Chondrocyte (in vitro differentiated cells): ENCODE measurements at regions not wholly inside any gene's neighbourhood (a gene's known extent, or its start where the extent isn't known, plus 50 kb on each side); places are given as distances from the start of the nearest gene placed in this dataset.

Source experiments
- DNase-seq: peaks from one replicate; pipeline ENCODE4 v3.0.0; 2021; ENCODE audit warnings: mixed read lengths, low spot score
- H3K27ac Mint-ChIP-seq: one replicate; pipeline ENCODE4 v1.8.0; 2021; ENCODE audit warnings: mild to moderate bottlenecking, moderate library complexity, mixed read lengths; ENCODE audit not compliant: unreplicated experiment
- H3K27me3 Mint-ChIP-seq: 2 replicates; pipeline ENCODE4 v1.8.0; 2021; ENCODE audit warnings: low read depth, mixed read lengths
- H3K36me3 Mint-ChIP-seq: 2 replicates; pipeline ENCODE4 v1.8.0; 2021; ENCODE audit warnings: low read depth, mixed read lengths
- H3K4me1 Mint-ChIP-seq: 2 replicates; pipeline ENCODE4 v1.8.0; 2021; ENCODE audit warnings: low read depth, mild to moderate bottlenecking, mixed read lengths
- H3K4me3 Mint-ChIP-seq: one replicate; pipeline ENCODE4 v1.8.0; 2021; ENCODE audit warnings: mild to moderate bottlenecking, moderate library complexity, mixed read lengths; ENCODE audit not compliant: unreplicated experiment
- H3K9me3 Mint-ChIP-seq: 2 replicates; pipeline ENCODE4 v1.8.0; 2021; ENCODE audit warnings: low read depth, mixed read lengths
- TF ChIP-seq, protein P1 (sequence below): fragments of 200-600 bp; sonication (generic); IDR thresholded peaks from 2 replicates; pipeline ENCODE4 v1.5.0; 2021; ENCODE audit warnings: antibody characterized with exemption, mild to moderate bottlenecking, moderate library complexity

- DNase-seq = no peak
- H3K4me1 Mint-ChIP-seq = no peaks in the 10 kb centered on the region
- H3K27ac Mint-ChIP-seq = no peak overlapping the region
- peaks cover 8% of the 10 kb centered on the region for H3K9me3 Mint-ChIP-seq
- no peaks in the 10 kb centered on the region for H3K36me3 Mint-ChIP-seq
- TF ChIP-seq, protein P1, sequence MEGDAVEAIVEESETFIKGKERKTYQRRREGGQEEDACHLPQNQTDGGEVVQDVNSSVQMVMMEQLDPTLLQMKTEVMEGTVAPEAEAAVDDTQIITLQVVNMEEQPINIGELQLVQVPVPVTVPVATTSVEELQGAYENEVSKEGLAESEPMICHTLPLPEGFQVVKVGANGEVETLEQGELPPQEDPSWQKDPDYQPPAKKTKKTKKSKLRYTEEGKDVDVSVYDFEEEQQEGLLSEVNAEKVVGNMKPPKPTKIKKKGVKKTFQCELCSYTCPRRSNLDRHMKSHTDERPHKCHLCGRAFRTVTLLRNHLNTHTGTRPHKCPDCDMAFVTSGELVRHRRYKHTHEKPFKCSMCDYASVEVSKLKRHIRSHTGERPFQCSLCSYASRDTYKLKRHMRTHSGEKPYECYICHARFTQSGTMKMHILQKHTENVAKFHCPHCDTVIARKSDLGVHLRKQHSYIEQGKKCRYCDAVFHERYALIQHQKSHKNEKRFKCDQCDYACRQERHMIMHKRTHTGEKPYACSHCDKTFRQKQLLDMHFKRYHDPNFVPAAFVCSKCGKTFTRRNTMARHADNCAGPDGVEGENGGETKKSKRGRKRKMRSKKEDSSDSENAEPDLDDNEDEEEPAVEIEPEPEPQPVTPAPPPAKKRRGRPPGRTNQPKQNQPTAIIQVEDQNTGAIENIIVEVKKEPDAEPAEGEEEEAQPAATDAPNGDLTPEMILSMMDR = no peak
- no peaks in the 10 kb centered on the region for H3K27me3 Mint-ChIP-seq
- no peak overlapping the region for H3K4me3 Mint-ChIP-seq
Observed at GRCh38 chr14:83007641-83008225, 1474.1 kb upstream of the SEL1L start.

DNA sequence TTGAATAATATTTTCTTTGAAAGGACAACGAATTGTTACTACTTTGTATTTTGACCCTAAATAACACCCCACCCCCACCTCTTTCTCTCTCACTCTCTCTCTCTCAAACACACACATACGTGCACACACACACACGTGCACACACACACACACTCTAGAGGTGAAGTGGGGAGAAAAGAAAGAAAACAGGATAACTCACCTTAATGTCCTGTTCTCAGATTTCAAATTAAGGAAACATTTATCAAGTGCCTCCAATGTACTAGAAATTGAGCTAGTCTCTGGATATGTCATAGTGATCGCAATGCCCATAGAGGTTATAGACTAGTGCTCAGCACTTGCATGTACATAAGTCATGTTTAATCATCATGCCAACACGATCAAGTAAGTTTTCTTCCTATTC, 1483.6 kb upstream of the SEL1L start:
- Mint-ChIP-seq H3K27ac (no peak overlapping the region), H3K4me3 (no peak overlapping the region), H3K36me3 (no peaks in the 10 kb centered on the region), H3K27me3 (peaks cover 6% of the 10 kb centered on the region), H3K9me3 (no peaks in the 10 kb centered on the region), H3K4me1 (no peaks in the 10 kb centered on the region)
- DNase-seq = no peak
- TF ChIP-seq, protein P1 = no peak

DNA sequence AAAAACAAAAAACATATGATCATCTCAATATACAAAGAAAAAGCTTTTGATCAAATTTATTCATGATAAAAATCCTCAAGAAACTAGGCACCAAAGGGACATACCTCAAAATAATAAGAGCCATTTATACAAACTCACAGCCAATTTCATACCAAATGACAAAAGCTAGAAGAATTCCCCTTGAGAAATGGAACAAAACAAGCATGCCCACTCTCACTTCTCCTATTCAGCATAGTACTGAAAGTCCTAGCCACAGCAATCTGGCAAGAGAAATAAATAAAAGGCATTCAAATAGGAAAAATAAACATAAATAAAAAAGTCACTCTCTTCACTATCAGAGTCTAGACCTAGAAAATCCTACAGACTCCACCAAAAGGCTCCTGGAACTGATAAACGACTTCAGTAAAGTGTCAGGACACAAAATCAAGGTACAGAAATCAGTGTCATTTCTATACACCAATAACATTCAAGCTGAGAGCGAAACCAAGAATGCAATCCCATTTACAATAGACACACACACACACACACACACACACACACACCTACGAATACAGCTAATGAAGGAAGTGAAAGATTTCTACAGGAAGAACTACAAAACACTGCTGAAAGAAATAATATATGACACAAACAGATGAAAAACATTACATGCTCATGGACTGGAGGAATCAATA, 1486.2 kb upstream of the SEL1L start:
- no peaks in the 10 kb centered on the region for H3K36me3 Mint-ChIP-seq
- no peaks in the 10 kb centered on the region for H3K4me1 Mint-ChIP-seq
- no peaks in the 10 kb centered on the region for H3K9me3 Mint-ChIP-seq
- no peak for DNase-seq
- peaks cover 12% of the 10 kb centered on the region for H3K27me3 Mint-ChIP-seq
- H3K27ac Mint-ChIP-seq = no peak overlapping the region
- TF ChIP-seq, protein P1 = no peak
- H3K4me3 Mint-ChIP-seq = no peak overlapping the region

DNA sequence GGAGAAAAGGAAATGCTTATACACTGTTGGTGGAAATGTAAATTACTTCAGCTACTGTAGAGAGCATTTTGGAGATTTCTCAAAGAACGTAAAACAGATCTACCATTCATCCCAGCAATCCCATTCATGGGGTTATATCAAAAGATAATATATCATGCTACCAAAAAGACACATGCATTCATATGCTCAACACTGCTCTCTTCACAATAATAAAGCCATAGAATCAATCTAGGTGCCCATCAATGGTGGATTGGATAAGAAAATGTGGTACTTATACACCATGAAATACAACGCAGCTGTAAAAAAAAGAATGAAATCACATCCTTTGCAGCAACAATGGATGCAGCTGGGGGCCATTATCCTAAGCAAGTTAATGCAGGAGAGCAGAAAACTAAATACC, 1487.7 kb upstream of the SEL1L start:
- Mint-ChIP-seq H3K36me3 (no peaks in the 10 kb centered on the region), H3K9me3 (no peaks in the 10 kb centered on the region), H3K27me3 (peaks cover 12% of the 10 kb centered on the region), H3K4me1 (no peaks in the 10 kb centered on the region), H3K27ac (no peak overlapping the region), H3K4me3 (no peak overlapping the region)
- DNase-seq = no peak
- TF ChIP-seq, protein P1 = no peak

GRCh38 chr14:83023369-83023768, 1489.7 kb upstream of the SEL1L start:
- H3K9me3 Mint-ChIP-seq = no peaks in the 10 kb centered on the region
- no peak for DNase-seq
- no peak overlapping the region for H3K4me3 Mint-ChIP-seq
- peaks cover 12% of the 10 kb centered on the region for H3K27me3 Mint-ChIP-seq
- TF ChIP-seq, protein P1 = no peak
- no peaks in the 10 kb centered on the region for H3K4me1 Mint-ChIP-seq
- H3K27ac Mint-ChIP-seq = no peak overlapping the region
- no peaks in the 10 kb centered on the region for H3K36me3 Mint-ChIP-seq
